ENCODE measurements at regions not wholly inside any gene's neighbourhood (a gene's known extent, or its start where the extent isn't known, plus 50 kb on each side); places are given as distances from the start of the nearest gene placed in this dataset.

GRCh38 chr10:23980094-23980493, 228.8 kb upstream of the KIAA1217 start:
- no peak for TF ChIP-seq POLR2A (IDR thresholded peaks at IDR 0.05)
- TF ChIP-seq, protein P1, sequence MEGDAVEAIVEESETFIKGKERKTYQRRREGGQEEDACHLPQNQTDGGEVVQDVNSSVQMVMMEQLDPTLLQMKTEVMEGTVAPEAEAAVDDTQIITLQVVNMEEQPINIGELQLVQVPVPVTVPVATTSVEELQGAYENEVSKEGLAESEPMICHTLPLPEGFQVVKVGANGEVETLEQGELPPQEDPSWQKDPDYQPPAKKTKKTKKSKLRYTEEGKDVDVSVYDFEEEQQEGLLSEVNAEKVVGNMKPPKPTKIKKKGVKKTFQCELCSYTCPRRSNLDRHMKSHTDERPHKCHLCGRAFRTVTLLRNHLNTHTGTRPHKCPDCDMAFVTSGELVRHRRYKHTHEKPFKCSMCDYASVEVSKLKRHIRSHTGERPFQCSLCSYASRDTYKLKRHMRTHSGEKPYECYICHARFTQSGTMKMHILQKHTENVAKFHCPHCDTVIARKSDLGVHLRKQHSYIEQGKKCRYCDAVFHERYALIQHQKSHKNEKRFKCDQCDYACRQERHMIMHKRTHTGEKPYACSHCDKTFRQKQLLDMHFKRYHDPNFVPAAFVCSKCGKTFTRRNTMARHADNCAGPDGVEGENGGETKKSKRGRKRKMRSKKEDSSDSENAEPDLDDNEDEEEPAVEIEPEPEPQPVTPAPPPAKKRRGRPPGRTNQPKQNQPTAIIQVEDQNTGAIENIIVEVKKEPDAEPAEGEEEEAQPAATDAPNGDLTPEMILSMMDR (IDR thresholded peaks at IDR 0.05), result no peak
- TF ChIP-seq POLR2AphosphoS5 (IDR thresholded peaks at IDR 0.05), result no peak
